IMR-90 (cell line): ENCODE measurements at regions not wholly inside any gene's neighbourhood (a gene's known extent, or its start where the extent isn't known, plus 50 kb on each side); places are given as distances from the start of the nearest gene placed in this dataset.

Experiments
- ATAC-seq: fragments of 200-7000 bp; cut with Tn5 transposase; 2 replicates; pipeline ENCODE4 v1.9.1; 2020; ENCODE audit warnings: low read depth, mild to moderate bottlenecking, moderate library complexity
- BruUV-seq: library from RNA; stranded (reverse); fragments of 400-500 nt; replicated peaks from 2 replicates; lab custom pipeline; 2021; lab: Mats Ljungman, UMichigan
- CTCF ChIA-PET: fragments of 300-600 bp; formaldehyde crosslinking; extraction: SDS; loops from one replicate; lab custom pipeline; 2021; ENCODE audit warnings: antibody characterized with exemption; lab: Yijun Ruan, JAX
- POLR2A ChIA-PET: fragments of 300-600 bp; sonication (Branson Sonifier 250); formaldehyde crosslinking; loops from one replicate; lab custom pipeline; 2022; ENCODE audit warnings: antibody characterized with exemption; ENCODE audit not compliant: unreplicated experiment; lab: Charles Lee
- DNase-seq: peaks from one replicate; pipeline ENCODE4 v3.0.0; 2013
- H2AFZ ChIP-seq: replicated peaks from 2 replicates; pipeline ENCODE3; 2013; ENCODE audit warnings: low read length, mild to moderate bottlenecking; ENCODE audit not compliant: poor library complexity
- H2AK5ac ChIP-seq: 2 replicates; pipeline ENCODE4 v1.6.1; 2013; ENCODE audit warnings: low read depth, low read length, inconsistent platforms
- H2AK9ac ChIP-seq: replicated peaks from 2 replicates; pipeline ENCODE3; 2013; ENCODE audit warnings: mild to moderate bottlenecking, low read depth, low read length, moderate library complexity; ENCODE audit not compliant: poor library complexity
- H2BK120ac ChIP-seq: 2 replicates; pipeline ENCODE4 v1.6.1; 2013; ENCODE audit warnings: low read depth, low read length, inconsistent platforms
- H2BK15ac ChIP-seq: 3 replicates; pipeline ENCODE4 v1.6.1; 2013; ENCODE audit warnings: low read depth, low read length, inconsistent platforms
- H2BK20ac ChIP-seq: 2 replicates; pipeline ENCODE4 v1.6.1; 2013; ENCODE audit warnings: low read depth, mild to moderate bottlenecking, inconsistent platforms, low read length, moderate library complexity
- H2BK5ac ChIP-seq: 2 replicates; pipeline ENCODE4 v1.6.1; 2013; ENCODE audit warnings: mild to moderate bottlenecking, low read depth, low read length, inconsistent platforms; ENCODE audit not compliant: poor library complexity, severe bottlenecking
- H3K14ac ChIP-seq: replicated peaks from 2 replicates; pipeline ENCODE4 v1.6.1; 2013; ENCODE audit warnings: low read depth, low read length, inconsistent platforms
- H3K18ac ChIP-seq: 2 replicates; pipeline ENCODE4 v1.6.1; 2013; ENCODE audit warnings: low read depth, low read length, control low read depth
- H3K23ac ChIP-seq: 2 replicates; pipeline ENCODE4 v1.6.1; 2013; ENCODE audit warnings: low read depth, low read length, inconsistent platforms
- H3K27ac ChIP-seq: 2 replicates; pipeline ENCODE4 v1.5.1; 2013; ENCODE audit warnings: mild to moderate bottlenecking, control low read depth, low read length; ENCODE audit not compliant: insufficient read depth
- H3K27me3 ChIP-seq: 2 replicates; pipeline ENCODE4 v1.6.1; 2013; ENCODE audit warnings: low read length; ENCODE audit not compliant: control insufficient read depth, insufficient read depth
- H3K36me3 ChIP-seq: 2 replicates; pipeline ENCODE4 v1.6.1; 2013; ENCODE audit warnings: low read length, mixed read lengths; ENCODE audit not compliant: control insufficient read depth, insufficient read depth
- H3K4ac ChIP-seq: 2 replicates; pipeline ENCODE4 v1.6.1; 2013; ENCODE audit warnings: low read depth, low read length, inconsistent platforms
- H3K4me1 ChIP-seq: 2 replicates; pipeline ENCODE4 v1.6.1; 2013; ENCODE audit warnings: low read length, mixed read lengths; ENCODE audit not compliant: control insufficient read depth, insufficient read depth
- H3K4me2 ChIP-seq: 2 replicates; pipeline ENCODE4 v1.6.1; 2013; ENCODE audit warnings: low read depth, mild to moderate bottlenecking, control low read depth, low read length, moderate library complexity
- H3K4me3 ChIP-seq: 2 replicates; pipeline ENCODE4 v1.5.1; 2013; ENCODE audit warnings: low read depth, mild to moderate bottlenecking, control low read depth, low read length, moderate library complexity; ENCODE audit not compliant: insufficient read depth
- H3K56ac ChIP-seq: 2 replicates; pipeline ENCODE4 v1.6.1; 2013; ENCODE audit warnings: low read length, inconsistent platforms; ENCODE audit not compliant: insufficient read depth; ENCODE audit errors: extremely low read depth
- H3K79me1 ChIP-seq, 2 experiments: 2 replicates each; pipeline ENCODE4 v1.6.1; 2013; ENCODE audit warnings: low read length in 2 of 2, inconsistent platforms in 1 of 2, low read depth in 1 of 2
- H3K9ac ChIP-seq: 2 replicates; pipeline ENCODE4 v1.6.1; 2013; ENCODE audit warnings: low read depth, low read length, control low read depth
- H3K9me1 ChIP-seq: 2 replicates; pipeline ENCODE4 v1.6.1; 2013; ENCODE audit warnings: low read length, inconsistent platforms; ENCODE audit not compliant: insufficient read depth
- H3K9me3 ChIP-seq: 2 replicates; pipeline ENCODE4 v1.6.1; 2013; ENCODE audit warnings: low read length; ENCODE audit not compliant: control insufficient read depth, insufficient read depth
- H4K20me1 ChIP-seq: 2 replicates; pipeline ENCODE4 v1.6.1; 2013; ENCODE audit warnings: low read length, inconsistent platforms; ENCODE audit not compliant: insufficient read depth
- H4K5ac ChIP-seq: 2 replicates; pipeline ENCODE4 v1.6.1; 2013; ENCODE audit warnings: mild to moderate bottlenecking, low read depth, low read length, control low read depth
- H4K8ac ChIP-seq, 2 experiments: 2 replicates each; pipeline ENCODE4 v1.6.1; 2013; ENCODE audit warnings: low read depth in 2 of 2, low read length in 2 of 2, control low read depth in 1 of 2, inconsistent platforms in 1 of 2
- H4K91ac ChIP-seq: 2 replicates; pipeline ENCODE4 v1.6.1; 2013; ENCODE audit warnings: low read depth, low read length, inconsistent platforms; ENCODE audit not compliant: insufficient read depth
- BHLHE40 ChIP-seq: fragments of 150-350 bp; IDR thresholded peaks from 2 replicates; pipeline ENCODE4 v1.6.1; 2016; ENCODE audit warnings: mild to moderate bottlenecking, low read depth, low read length
- CEBPB ChIP-seq: IDR thresholded peaks from 2 replicates; pipeline ENCODE4 v1.6.1; 2012; ENCODE audit warnings: low read depth, low read length, improper control_type of control experiment
- CHD1 ChIP-seq: IDR thresholded peaks from 2 replicates; pipeline ENCODE4 v1.6.1; 2012; ENCODE audit warnings: low read depth, low read length, improper control_type of control experiment
- CTCF ChIP-seq: conservative IDR thresholded peaks from 2 replicates; pipeline ENCODE4 v1.5.1; 2012; ENCODE audit warnings: mild to moderate bottlenecking, low read depth, low read length, improper control_type of control experiment
- MAFK ChIP-seq: IDR thresholded peaks from 2 replicates; pipeline ENCODE4 v1.6.1; 2012; ENCODE audit warnings: low read depth, low read length, improper control_type of control experiment
- NFE2L2 ChIP-seq: fragments of 150-350 bp; IDR thresholded peaks from 2 replicates; pipeline ENCODE4 v1.6.1; 2016; ENCODE audit warnings: low read depth, mild to moderate bottlenecking, low read length
- POLR2A ChIP-seq: IDR thresholded peaks from 2 replicates; pipeline ENCODE4 v1.6.1; 2012; ENCODE audit warnings: mild to moderate bottlenecking, low read depth, low read length
- RAD21 ChIP-seq: IDR thresholded peaks from 2 replicates; pipeline ENCODE4 v1.6.1; 2012; ENCODE audit warnings: low read length, improper control_type of control experiment
- RFX5 ChIP-seq: IDR thresholded peaks from 2 replicates; pipeline ENCODE4 v1.8.0; 2012; ENCODE audit warnings: low read depth, mild to moderate bottlenecking, low read length, moderate library complexity
- SMC3 ChIP-seq: fragments of 150-350 bp; IDR thresholded peaks from 2 replicates; pipeline ENCODE4 v1.6.1; 2016; ENCODE audit warnings: low read depth, mild to moderate bottlenecking, antibody characterized with exemption, low read length, moderate library complexity
- WGBS, 2 experiments: methylation state at CpG; one replicate each; pipeline versions ENCODE4 v1.1.5 to v1.1.7; 2013; ENCODE audit warnings: missing lambda C conversion rate in 2 of 2; ENCODE audit not compliant: insufficient read length in 1 of 2; ENCODE audit errors: extremely low coverage in 2 of 2; 5-methylcytosine and 5-hydroxymethylcytosine counted together
- dilution Hi-C: fragments of 300-500 bp; cut with HindIII; formaldehyde crosslinking; loops from one replicate; pipeline ENCODE4 v1.14.3; 2018; ENCODE audit warnings: low sequenced_read_pairs; ENCODE audit not compliant: unreplicated experiment
- in situ Hi-C: fragments of 300-500 bp; cut with MboI; formaldehyde crosslinking; loops from 3 replicates; pipeline ENCODE4 v1.14.3; 2019; ENCODE audit warnings: low sequenced_read_pairs, inconsistent platforms, mixed read lengths
- intact Hi-C: fragments of 100-400 bp; cut with micrococcal nuclease; formaldehyde crosslinking; loops from 2 replicates; pipeline ENCODE4 v1.10.0; 2022
- TF ChIP-seq, protein P1 (sequence below): fragments of 150-350 bp; IDR thresholded peaks from 2 replicates; pipeline ENCODE4 v1.6.1; 2016; ENCODE audit warnings: low read depth, mild to moderate bottlenecking, low read length, moderate library complexity, borderline replicate concordance

GRCh38 chr2:11898576-11898975 lies 152.1 kb downstream of the LPIN1 start:
- no TSS peak for BruUV-seq
- CTCF ChIA-PET: no interaction called here
- H4K20me1 ChIP-seq: no peaks in the 10 kb centered on the region

More at GRCh38 chr2:11898576-11898975, 152.1 kb downstream of the LPIN1 start:
- Histone ChIP-seq H3K27ac (no peak overlapping the region), H4K91ac (no peak overlapping the region), H3K23ac (no peak overlapping the region), H3K18ac (no peak overlapping the region), H3K36me3 (no peaks in the 10 kb centered on the region), H3K27me3 (no peaks in the 10 kb centered on the region), H2BK20ac (no peak overlapping the region), H2AK9ac (no peak overlapping the region), H2AFZ (no peak overlapping the region), H3K4me2 (no peak overlapping the region), H3K79me1 (no peaks in the 10 kb centered on the region), H3K9ac (no peak overlapping the region), H3K14ac (no peak overlapping the region), H2BK5ac (no peak overlapping the region), H3K9me3 (no peaks in the 10 kb centered on the region), H2BK120ac (no peak overlapping the region), H4K5ac (no peak overlapping the region), H3K4me1 (no peaks in the 10 kb centered on the region), H3K56ac (no peak overlapping the region), H2AK5ac (no peak overlapping the region), H3K4me3 (no peak overlapping the region), H2BK15ac (no peak overlapping the region), H4K8ac (no peak overlapping the region), H3K4ac (no peak overlapping the region), H3K9me1 (no peaks in the 10 kb centered on the region)
- POLR2A ChIA-PET: no interaction called here
- in situ Hi-C loops (no loop called here), intact Hi-C loops (no loop called here), dilution Hi-C loops (no loop called here)
- TF ChIP-seq POLR2A (no peak), CTCF (no peak), CHD1 (no peak), RFX5 (no peak), RAD21 (no peak), NFE2L2 (no peak), CEBPB (no peak), BHLHE40 (no peak), SMC3 (no peak), MAFK (no peak)
- TF ChIP-seq, protein P1, sequence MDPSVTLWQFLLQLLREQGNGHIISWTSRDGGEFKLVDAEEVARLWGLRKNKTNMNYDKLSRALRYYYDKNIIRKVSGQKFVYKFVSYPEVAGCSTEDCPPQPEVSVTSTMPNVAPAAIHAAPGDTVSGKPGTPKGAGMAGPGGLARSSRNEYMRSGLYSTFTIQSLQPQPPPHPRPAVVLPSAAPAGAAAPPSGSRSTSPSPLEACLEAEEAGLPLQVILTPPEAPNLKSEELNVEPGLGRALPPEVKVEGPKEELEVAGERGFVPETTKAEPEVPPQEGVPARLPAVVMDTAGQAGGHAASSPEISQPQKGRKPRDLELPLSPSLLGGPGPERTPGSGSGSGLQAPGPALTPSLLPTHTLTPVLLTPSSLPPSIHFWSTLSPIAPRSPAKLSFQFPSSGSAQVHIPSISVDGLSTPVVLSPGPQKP: no peak
- DNase-seq: no peak
- no peak for ATAC-seq
- no CpG with 5 or more reads among the region's 3 CpGs for WGBS, 2 experiments
